ENCODE measurements at regions not wholly inside any gene's neighbourhood (a gene's known extent, or its start where the extent isn't known, plus 50 kb on each side); places are given as distances from the start of the nearest gene placed in this dataset.

DNA sequence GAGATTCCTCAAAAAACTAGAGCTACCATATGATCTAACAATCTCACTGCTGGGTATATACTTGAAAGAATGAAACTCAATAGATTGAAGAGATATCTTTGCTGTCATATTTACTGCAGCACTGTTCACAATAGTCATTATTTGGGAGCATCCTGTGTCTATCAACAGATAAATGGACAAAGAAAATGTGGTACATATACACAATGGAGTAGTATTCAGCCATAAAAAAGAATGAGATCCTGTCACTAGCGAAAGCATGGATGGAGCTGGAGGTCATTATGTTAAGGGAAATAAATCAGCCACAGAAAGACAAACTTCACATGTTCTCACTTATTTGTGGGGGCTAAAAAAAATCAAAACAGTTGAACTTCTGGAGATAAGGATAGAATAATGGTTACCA, 505.7 kb upstream of the ARRDC3 start:
- TF ChIP-seq, protein P1, sequence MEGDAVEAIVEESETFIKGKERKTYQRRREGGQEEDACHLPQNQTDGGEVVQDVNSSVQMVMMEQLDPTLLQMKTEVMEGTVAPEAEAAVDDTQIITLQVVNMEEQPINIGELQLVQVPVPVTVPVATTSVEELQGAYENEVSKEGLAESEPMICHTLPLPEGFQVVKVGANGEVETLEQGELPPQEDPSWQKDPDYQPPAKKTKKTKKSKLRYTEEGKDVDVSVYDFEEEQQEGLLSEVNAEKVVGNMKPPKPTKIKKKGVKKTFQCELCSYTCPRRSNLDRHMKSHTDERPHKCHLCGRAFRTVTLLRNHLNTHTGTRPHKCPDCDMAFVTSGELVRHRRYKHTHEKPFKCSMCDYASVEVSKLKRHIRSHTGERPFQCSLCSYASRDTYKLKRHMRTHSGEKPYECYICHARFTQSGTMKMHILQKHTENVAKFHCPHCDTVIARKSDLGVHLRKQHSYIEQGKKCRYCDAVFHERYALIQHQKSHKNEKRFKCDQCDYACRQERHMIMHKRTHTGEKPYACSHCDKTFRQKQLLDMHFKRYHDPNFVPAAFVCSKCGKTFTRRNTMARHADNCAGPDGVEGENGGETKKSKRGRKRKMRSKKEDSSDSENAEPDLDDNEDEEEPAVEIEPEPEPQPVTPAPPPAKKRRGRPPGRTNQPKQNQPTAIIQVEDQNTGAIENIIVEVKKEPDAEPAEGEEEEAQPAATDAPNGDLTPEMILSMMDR (IDR thresholded peaks at IDR 0.05; ENCODE audit: low read depth, low read length, poor library complexity, severe bottlenecking) = no peak
- no peak for TF ChIP-seq EZH2phosphoT487 (IDR thresholded peaks at IDR 0.05; ENCODE audit: borderline replicate concordance, low read length)

Measured in DOHH2 (cell line).